SK-N-SH (cell line): ENCODE measurements at regions not wholly inside any gene's neighbourhood (a gene's known extent, or its start where the extent isn't known, plus 50 kb on each side); places are given as distances from the start of the nearest gene placed in this dataset.

Source experiments
- CTCF ChIA-PET: fragments of 300-600, 350-600 bp; formaldehyde crosslinking; extraction: SDS; loops from one replicate; lab custom pipeline; 2021; lab: Yijun Ruan, JAX
- POLR2A ChIA-PET: fragments of 350-600 bp; sonication (Branson Sonifier 250); formaldehyde crosslinking; extraction: SDS; loops from one replicate; lab custom pipeline; 2020; ENCODE audit warnings: antibody characterized with exemption, inconsistent platforms; lab: Yijun Ruan, JAX
- DNase-seq: peaks from one replicate; pipeline ENCODE4 v3.0.0; 2012
- H2AFZ ChIP-seq: fragments of 200-600 bp; sonication (generic); 2 replicates; pipeline ENCODE4 v1.8.1; 2016; ENCODE audit warnings: antibody characterized with exemption, mild to moderate bottlenecking, low read depth
- H3F3A ChIP-seq: fragments of 200-600 bp; sonication (generic); replicated peaks from 2 replicates; pipeline ENCODE3; 2016; ENCODE audit warnings: antibody characterized with exemption, mild to moderate bottlenecking; ENCODE audit not compliant: insufficient read depth
- H3K27ac ChIP-seq, 2 experiments: fragments of 200-500 bp in 1 of 2; fragments of 200-600 bp in 1 of 2; sonication (Bioruptor generic) in 1 of 2; sonication (generic), shearing (Covaris generic) in 1 of 2; 2 replicates each; pipeline versions ENCODE4 v1.5.1 to v1.6.1; 2014 to 2016; ENCODE audit warnings: low read depth in 2 of 2, inconsistent platforms in 1 of 2, low read length in 1 of 2, mild to moderate bottlenecking in 1 of 2, mixed read lengths in 1 of 2
- H3K27me3 ChIP-seq: fragments of 200-600 bp; sonication (generic), shearing (Covaris generic); 2 replicates; pipeline ENCODE4 v1.6.1; 2016; ENCODE audit warnings: mixed run types; ENCODE audit not compliant: insufficient read depth
- H3K36me3 ChIP-seq, 2 experiments: fragments of 200-500 bp in 1 of 2; fragments of 200-600 bp in 1 of 2; sonication (Bioruptor generic) in 1 of 2; sonication (generic) in 1 of 2; replicated peaks in 1 of 2; 2 replicates each; pipeline versions ENCODE3 to v1.5.1; 2014 to 2016; ENCODE audit warnings: low read length in 1 of 2, mild to moderate bottlenecking in 1 of 2; ENCODE audit not compliant: insufficient read depth in 2 of 2, control insufficient read depth in 1 of 2
- H3K4me1 ChIP-seq, 2 experiments: fragments of 200-500 bp in 1 of 2; fragments of 200-600 bp in 1 of 2; sonication (Bioruptor generic) in 1 of 2; sonication (generic), shearing (Covaris generic) in 1 of 2; 2 replicates each; pipeline versions ENCODE4 v1.5.1 to v1.6.1; 2014 to 2016; ENCODE audit warnings: low read depth in 1 of 2, low read length in 1 of 2, mixed run types in 1 of 2; ENCODE audit not compliant: insufficient read depth in 2 of 2, control insufficient read depth in 1 of 2
- H3K4me2 ChIP-seq: fragments of 200-600 bp; sonication (generic), shearing (Covaris generic); 2 replicates; pipeline ENCODE4 v1.6.1; 2017; ENCODE audit warnings: mixed run types
- H3K4me3 ChIP-seq, 2 experiments: fragments of 200-500 bp in 1 of 2; fragments of 200-600 bp in 1 of 2; sonication (Bioruptor generic) in 1 of 2; sonication (generic), shearing (Covaris generic) in 1 of 2; 2 replicates each; pipeline versions ENCODE4 v1.5.1 to v1.8.1; 2014 to 2016; ENCODE audit warnings: low read depth in 2 of 2, inconsistent platforms in 1 of 2, low read length in 1 of 2, mild to moderate bottlenecking in 1 of 2, mixed read lengths in 1 of 2, moderate library complexity in 1 of 2
- H3K79me2 ChIP-seq: fragments of 200-600 bp; sonication (generic); 2 replicates; pipeline ENCODE4 v1.8.1; 2017; ENCODE audit warnings: mild to moderate bottlenecking; ENCODE audit not compliant: insufficient read depth
- H3K9ac ChIP-seq: fragments of 200-600 bp; sonication (generic); 2 replicates; pipeline ENCODE4 v1.6.1; 2017; ENCODE audit warnings: mixed run types
- H3K9me2 ChIP-seq: fragments of 200-600 bp; sonication (generic); 2 replicates; pipeline ENCODE4 v1.6.1; 2017; ENCODE audit warnings: mixed run types
- H3K9me3 ChIP-seq: fragments of 200-600 bp; sonication (generic); 2 replicates; pipeline ENCODE4 v1.6.1; 2017; ENCODE audit warnings: mixed run types, mild to moderate bottlenecking, moderate library complexity
- H4K20me1 ChIP-seq: fragments of 200-600 bp; sonication (generic); 2 replicates; pipeline ENCODE4 v1.6.1; 2017; ENCODE audit warnings: mild to moderate bottlenecking, mixed run types; ENCODE audit not compliant: insufficient read depth
- CHD2 ChIP-seq: fragments of 150-350 bp; IDR thresholded peaks from 2 replicates; pipeline ENCODE4 v1.6.1; 2018; ENCODE audit warnings: low read length; ENCODE audit not compliant: partially characterized antibody
- CTCF ChIP-seq: fragments of 200-600 bp; sonication (generic); IDR thresholded peaks from 2 replicates; pipeline ENCODE4 v1.6.1; 2017; ENCODE audit warnings: antibody characterized with exemption, mild to moderate bottlenecking, moderate library complexity
- ELF1 ChIP-seq: IDR thresholded peaks from 2 replicates; pipeline ENCODE4 v1.4.0; 2012
- EP300 ChIP-seq, 2 experiments: IDR thresholded peaks; 2 replicates each; pipeline versions ENCODE4 v1.4.0 to v1.6.1; 2012; ENCODE audit warnings: borderline replicate concordance in 1 of 2, low read depth in 1 of 2, low read length in 1 of 2
- FOXJ3 ChIP-seq: sonication (generic); formaldehyde crosslinking; IDR thresholded peaks from 2 replicates; pipeline ENCODE4 v1.5.1; 2020; ENCODE audit warnings: mild to moderate bottlenecking, missing genetic modification reagents
- FOXM1 ChIP-seq: IDR thresholded peaks from 2 replicates; pipeline ENCODE4 v1.4.0; 2012; ENCODE audit warnings: low read depth, mild to moderate bottlenecking
- IRF3 ChIP-seq: fragments of 150-350 bp; IDR thresholded peaks from 2 replicates; pipeline ENCODE4 v1.6.1; 2016; ENCODE audit warnings: mild to moderate bottlenecking, low read depth, low read length
- RAD21 ChIP-seq: IDR thresholded peaks from 2 replicates; pipeline ENCODE4 v1.6.1; 2012; ENCODE audit warnings: mild to moderate bottlenecking, low read length
- RCOR1 ChIP-seq: fragments of 150-350 bp; IDR thresholded peaks from 2 replicates; pipeline ENCODE4 v1.6.1; 2017; ENCODE audit warnings: antibody characterized with exemption, low read length
- RXRA ChIP-seq: IDR thresholded peaks from 2 replicates; pipeline ENCODE4 v1.4.0; 2012; ENCODE audit warnings: low read depth, mild to moderate bottlenecking, borderline replicate concordance
- SMC3 ChIP-seq: IDR thresholded peaks from 2 replicates; pipeline ENCODE4 v1.6.1; 2012; ENCODE audit warnings: low read depth, low read length, improper control_type of control experiment
- TAF1 ChIP-seq: IDR thresholded peaks from 2 replicates; pipeline ENCODE4 v1.6.1; 2012; ENCODE audit warnings: low read depth, mild to moderate bottlenecking, low read length, moderate library complexity, borderline replicate concordance
- YY1 ChIP-seq: IDR thresholded peaks from 2 replicates; pipeline ENCODE4 v1.4.0; 2012; ENCODE audit warnings: low read depth, mild to moderate bottlenecking
- ZBTB33 ChIP-seq: IDR thresholded peaks from 2 replicates; pipeline ENCODE4 v1.4.0; 2012; ENCODE audit warnings: low read depth, borderline replicate concordance
- WGBS: methylation state at CpG from one replicate; pipeline ENCODE4 v1.1.6; 2017; ENCODE audit warnings: low lambda C conversion rate; 5-methylcytosine and 5-hydroxymethylcytosine counted together

GRCh38 chr1:29383746-29384371 is 147.5 kb downstream of the PTPRU start:
- ChIA-PET POLR2A (no interaction called here), CTCF (no interaction called here)
- no peak overlapping the region for H3K9ac ChIP-seq
- H3K79me2 ChIP-seq, result no peaks in the 10 kb centered on the region
- H3K36me3 ChIP-seq, result no peaks in the 10 kb centered on the region
- peaks cover 5% of the 10 kb centered on the region for H3K9me3 ChIP-seq
- no peak overlapping the region for H3K4me2 ChIP-seq
- no peak for DNase-seq
- H2AFZ ChIP-seq, result no peak overlapping the region
- no peaks in the 10 kb centered on the region for H4K20me1 ChIP-seq
- no peaks in the 10 kb centered on the region for H3K9me2 ChIP-seq
- peaks cover 0 to 18% of the 10 kb centered on the region in 2 experiments; a peak in 1 of 4 replicates for H3K4me1 ChIP-seq
- H3K4me3 ChIP-seq, result no peak overlapping the region
- TF ChIP-seq FOXJ3 (CRISPR knock-in tag) (no peak), CHD2 (no peak), SMC3 (no peak), RAD21 (no peak), RCOR1 (no peak), YY1 (no peak), FOXM1 (no peak), TAF1 (no peak), ZBTB33 (no peak), CTCF (no peak), IRF3 (no peak), ELF1 (no peak), RXRA (no peak), EP300 (IDR thresholded peaks at IDR 0.05; ENCODE audit: borderline replicate concordance in 1 of 2, low read depth in 1 of 2, low read length in 1 of 2) (no peak)
- H3K27ac ChIP-seq, result peak overlapping the region in 1 of 2 experiments; percentile 36; a peak in 1 of 4 replicates
- peaks cover 3% of the 10 kb centered on the region for H3F3A ChIP-seq
- H3K27me3 ChIP-seq, result no peaks in the 10 kb centered on the region
- 47% methylated on average over 7 of the region's 7 CpGs for WGBS
